IMR-90 (cell line): ENCODE measurements at regions not wholly inside any gene's neighbourhood (a gene's known extent, or its start where the extent isn't known, plus 50 kb on each side); places are given as distances from the start of the nearest gene placed in this dataset.

Experiments
- ATAC-seq: fragments of 200-7000 bp; cut with Tn5 transposase; 2 replicates; pipeline ENCODE4 v1.9.1; 2020; ENCODE audit warnings: low read depth, mild to moderate bottlenecking, moderate library complexity
- BruUV-seq: library from RNA; stranded (reverse); fragments of 400-500 nt; replicated peaks from 2 replicates; lab custom pipeline; 2021; lab: Mats Ljungman, UMichigan
- CTCF ChIA-PET: fragments of 300-600 bp; formaldehyde crosslinking; extraction: SDS; loops from one replicate; lab custom pipeline; 2021; ENCODE audit warnings: antibody characterized with exemption; lab: Yijun Ruan, JAX
- POLR2A ChIA-PET: fragments of 300-600 bp; sonication (Branson Sonifier 250); formaldehyde crosslinking; loops from one replicate; lab custom pipeline; 2022; ENCODE audit warnings: antibody characterized with exemption; ENCODE audit not compliant: unreplicated experiment; lab: Charles Lee
- DNase-seq: peaks from one replicate; pipeline ENCODE4 v3.0.0; 2013
- H2AFZ ChIP-seq: replicated peaks from 2 replicates; pipeline ENCODE3; 2013; ENCODE audit warnings: low read length, mild to moderate bottlenecking; ENCODE audit not compliant: poor library complexity
- H2AK5ac ChIP-seq: 2 replicates; pipeline ENCODE4 v1.6.1; 2013; ENCODE audit warnings: low read depth, low read length, inconsistent platforms
- H2AK9ac ChIP-seq: replicated peaks from 2 replicates; pipeline ENCODE3; 2013; ENCODE audit warnings: mild to moderate bottlenecking, low read depth, low read length, moderate library complexity; ENCODE audit not compliant: poor library complexity
- H2BK120ac ChIP-seq: 2 replicates; pipeline ENCODE4 v1.6.1; 2013; ENCODE audit warnings: low read depth, low read length, inconsistent platforms
- H2BK15ac ChIP-seq: 3 replicates; pipeline ENCODE4 v1.6.1; 2013; ENCODE audit warnings: low read depth, low read length, inconsistent platforms
- H2BK20ac ChIP-seq: 2 replicates; pipeline ENCODE4 v1.6.1; 2013; ENCODE audit warnings: low read depth, mild to moderate bottlenecking, inconsistent platforms, low read length, moderate library complexity
- H2BK5ac ChIP-seq: 2 replicates; pipeline ENCODE4 v1.6.1; 2013; ENCODE audit warnings: mild to moderate bottlenecking, low read depth, low read length, inconsistent platforms; ENCODE audit not compliant: poor library complexity, severe bottlenecking
- H3K14ac ChIP-seq: replicated peaks from 2 replicates; pipeline ENCODE4 v1.6.1; 2013; ENCODE audit warnings: low read depth, low read length, inconsistent platforms
- H3K18ac ChIP-seq: 2 replicates; pipeline ENCODE4 v1.6.1; 2013; ENCODE audit warnings: low read depth, low read length, control low read depth
- H3K23ac ChIP-seq: 2 replicates; pipeline ENCODE4 v1.6.1; 2013; ENCODE audit warnings: low read depth, low read length, inconsistent platforms
- H3K27ac ChIP-seq: 2 replicates; pipeline ENCODE4 v1.5.1; 2013; ENCODE audit warnings: mild to moderate bottlenecking, control low read depth, low read length; ENCODE audit not compliant: insufficient read depth
- H3K27me3 ChIP-seq: 2 replicates; pipeline ENCODE4 v1.6.1; 2013; ENCODE audit warnings: low read length; ENCODE audit not compliant: control insufficient read depth, insufficient read depth
- H3K36me3 ChIP-seq: 2 replicates; pipeline ENCODE4 v1.6.1; 2013; ENCODE audit warnings: low read length, mixed read lengths; ENCODE audit not compliant: control insufficient read depth, insufficient read depth
- H3K4ac ChIP-seq: 2 replicates; pipeline ENCODE4 v1.6.1; 2013; ENCODE audit warnings: low read depth, low read length, inconsistent platforms
- H3K4me1 ChIP-seq: 2 replicates; pipeline ENCODE4 v1.6.1; 2013; ENCODE audit warnings: low read length, mixed read lengths; ENCODE audit not compliant: control insufficient read depth, insufficient read depth
- H3K4me2 ChIP-seq: 2 replicates; pipeline ENCODE4 v1.6.1; 2013; ENCODE audit warnings: low read depth, mild to moderate bottlenecking, control low read depth, low read length, moderate library complexity
- H3K4me3 ChIP-seq: 2 replicates; pipeline ENCODE4 v1.5.1; 2013; ENCODE audit warnings: low read depth, mild to moderate bottlenecking, control low read depth, low read length, moderate library complexity; ENCODE audit not compliant: insufficient read depth
- H3K56ac ChIP-seq: 2 replicates; pipeline ENCODE4 v1.6.1; 2013; ENCODE audit warnings: low read length, inconsistent platforms; ENCODE audit not compliant: insufficient read depth; ENCODE audit errors: extremely low read depth
- H3K79me1 ChIP-seq, 2 experiments: 2 replicates each; pipeline ENCODE4 v1.6.1; 2013; ENCODE audit warnings: low read length in 2 of 2, inconsistent platforms in 1 of 2, low read depth in 1 of 2
- H3K9ac ChIP-seq: 2 replicates; pipeline ENCODE4 v1.6.1; 2013; ENCODE audit warnings: low read depth, low read length, control low read depth
- H3K9me1 ChIP-seq: 2 replicates; pipeline ENCODE4 v1.6.1; 2013; ENCODE audit warnings: low read length, inconsistent platforms; ENCODE audit not compliant: insufficient read depth
- H3K9me3 ChIP-seq: 2 replicates; pipeline ENCODE4 v1.6.1; 2013; ENCODE audit warnings: low read length; ENCODE audit not compliant: control insufficient read depth, insufficient read depth
- H4K20me1 ChIP-seq: 2 replicates; pipeline ENCODE4 v1.6.1; 2013; ENCODE audit warnings: low read length, inconsistent platforms; ENCODE audit not compliant: insufficient read depth
- H4K5ac ChIP-seq: 2 replicates; pipeline ENCODE4 v1.6.1; 2013; ENCODE audit warnings: mild to moderate bottlenecking, low read depth, low read length, control low read depth
- H4K8ac ChIP-seq, 2 experiments: 2 replicates each; pipeline ENCODE4 v1.6.1; 2013; ENCODE audit warnings: low read depth in 2 of 2, low read length in 2 of 2, control low read depth in 1 of 2, inconsistent platforms in 1 of 2
- H4K91ac ChIP-seq: 2 replicates; pipeline ENCODE4 v1.6.1; 2013; ENCODE audit warnings: low read depth, low read length, inconsistent platforms; ENCODE audit not compliant: insufficient read depth
- BHLHE40 ChIP-seq: fragments of 150-350 bp; IDR thresholded peaks from 2 replicates; pipeline ENCODE4 v1.6.1; 2016; ENCODE audit warnings: mild to moderate bottlenecking, low read depth, low read length
- CEBPB ChIP-seq: IDR thresholded peaks from 2 replicates; pipeline ENCODE4 v1.6.1; 2012; ENCODE audit warnings: low read depth, low read length, improper control_type of control experiment
- CHD1 ChIP-seq: IDR thresholded peaks from 2 replicates; pipeline ENCODE4 v1.6.1; 2012; ENCODE audit warnings: low read depth, low read length, improper control_type of control experiment
- CTCF ChIP-seq: conservative IDR thresholded peaks from 2 replicates; pipeline ENCODE4 v1.5.1; 2012; ENCODE audit warnings: mild to moderate bottlenecking, low read depth, low read length, improper control_type of control experiment
- ELK1 ChIP-seq: fragments of 150-350 bp; IDR thresholded peaks from 2 replicates; pipeline ENCODE4 v1.6.1; 2016; ENCODE audit warnings: low read depth, mild to moderate bottlenecking, low read length, moderate library complexity, borderline replicate concordance
- FOS ChIP-seq: fragments of 150-350 bp; IDR thresholded peaks from 2 replicates; pipeline ENCODE4 v1.6.1; 2016; ENCODE audit warnings: low read depth, low read length
- MXI1 ChIP-seq: IDR thresholded peaks from 2 replicates; pipeline ENCODE4 v1.6.1; 2012; ENCODE audit warnings: low read depth, mild to moderate bottlenecking, low read length, moderate library complexity, borderline replicate concordance
- NFE2L2 ChIP-seq: fragments of 150-350 bp; IDR thresholded peaks from 2 replicates; pipeline ENCODE4 v1.6.1; 2016; ENCODE audit warnings: low read depth, mild to moderate bottlenecking, low read length
- RAD21 ChIP-seq: IDR thresholded peaks from 2 replicates; pipeline ENCODE4 v1.6.1; 2012; ENCODE audit warnings: low read length, improper control_type of control experiment
- RCOR1 ChIP-seq: IDR thresholded peaks from 2 replicates; pipeline ENCODE4 v1.6.1; 2012; ENCODE audit warnings: mild to moderate bottlenecking, low read length, improper control_type of control experiment; ENCODE audit not compliant: insufficient replicate concordance
- RFX5 ChIP-seq: IDR thresholded peaks from 2 replicates; pipeline ENCODE4 v1.8.0; 2012; ENCODE audit warnings: low read depth, mild to moderate bottlenecking, low read length, moderate library complexity
- USF2 ChIP-seq: fragments of 150-350 bp; IDR thresholded peaks from 2 replicates; pipeline ENCODE4 v1.6.1; 2017; ENCODE audit warnings: mild to moderate bottlenecking, antibody characterized with exemption, low read length, low read depth
- WGBS, 2 experiments: methylation state at CpG; one replicate each; pipeline versions ENCODE4 v1.1.5 to v1.1.7; 2013; ENCODE audit warnings: missing lambda C conversion rate in 2 of 2; ENCODE audit not compliant: insufficient read length in 1 of 2; ENCODE audit errors: extremely low coverage in 2 of 2; 5-methylcytosine and 5-hydroxymethylcytosine counted together
- dilution Hi-C: fragments of 300-500 bp; cut with HindIII; formaldehyde crosslinking; loops from one replicate; pipeline ENCODE4 v1.14.3; 2018; ENCODE audit warnings: low sequenced_read_pairs; ENCODE audit not compliant: unreplicated experiment
- in situ Hi-C: fragments of 300-500 bp; cut with MboI; formaldehyde crosslinking; loops from 3 replicates; pipeline ENCODE4 v1.14.3; 2019; ENCODE audit warnings: low sequenced_read_pairs, inconsistent platforms, mixed read lengths
- intact Hi-C: fragments of 100-400 bp; cut with micrococcal nuclease; formaldehyde crosslinking; loops from 2 replicates; pipeline ENCODE4 v1.10.0; 2022

- H4K20me1 ChIP-seq, result no peaks in the 10 kb centered on the region
- peaks cover 3% of the 10 kb centered on the region; the same call in 1 of the 2 replicates for H3K4me1 ChIP-seq
- intact Hi-C loops, result no loop called here
- no peak for DNase-seq
- no peak overlapping the region for H3K18ac ChIP-seq
- H2BK5ac ChIP-seq, result no peak overlapping the region
- H3K4me3 ChIP-seq, result no peak overlapping the region
- H3K79me1 ChIP-seq, result no peaks in the 10 kb centered on the region
- no peaks in the 10 kb centered on the region for H3K9me3 ChIP-seq
- no peak overlapping the region for H2AFZ ChIP-seq
- H4K91ac ChIP-seq, result no peak overlapping the region
- 0 out of 2 replicates have a peak, but pooled peaks cover 4% of the 10 kb centered on the region for H3K9me1 ChIP-seq
- no peak overlapping the region for H2AK5ac ChIP-seq
- no peak for ATAC-seq
- H2AK9ac ChIP-seq, result no peak overlapping the region
- WGBS, 2 experiments, result 50% methylated on average over 1 of the region's 3 CpGs; no CpG with 5 or more reads in 1 of the 2 experiments
- no peak overlapping the region for H3K9ac ChIP-seq
- ChIA-PET CTCF (interaction anchor here (0.5 kb wide), 1 partner anchor 285 kb away, joined by 4 read pairs; no protein-coding TSS in a partner anchor), POLR2A (no interaction called here)
- dilution Hi-C loops, result no loop called here
- H4K8ac ChIP-seq, result no peak overlapping the region
- H3K56ac ChIP-seq, result no peak overlapping the region
- no peak overlapping the region for H3K4me2 ChIP-seq
- H3K36me3 ChIP-seq, result no peaks in the 10 kb centered on the region
- no peak overlapping the region for H2BK120ac ChIP-seq
- no peak overlapping the region for H3K14ac ChIP-seq
- BruUV-seq, result no TSS peak
- H3K4ac ChIP-seq, result no peak overlapping the region
- no peak overlapping the region for H2BK15ac ChIP-seq
- no peaks in the 10 kb centered on the region; the same call in 1 of the 2 replicates for H3K27me3 ChIP-seq
- no peak overlapping the region; the same call in 1 of the 2 replicates for H4K5ac ChIP-seq
- H2BK20ac ChIP-seq, result no peak overlapping the region
- no peak overlapping the region for H3K27ac ChIP-seq
- TF ChIP-seq RAD21 (no peak), FOS (no peak), CEBPB (no peak), USF2 (no peak), RFX5 (no peak), NFE2L2 (no peak), ELK1 (no peak), CHD1 (no peak), MXI1 (no peak), CTCF (no peak), RCOR1 (no peak), BHLHE40 (no peak)
- in situ Hi-C loops, result no loop called here
- no peak overlapping the region for H3K23ac ChIP-seq
Measured at GRCh38 chr5:135106136-135106535, 72.1 kb upstream of the PITX1 start.
